GM12892 (cell line): ENCODE measurements at regions not wholly inside any gene's neighbourhood (a gene's known extent, or its start where the extent isn't known, plus 50 kb on each side); places are given as distances from the start of the nearest gene placed in this dataset.

Source experiments
- POLR2AphosphoS5 ChIP-seq: IDR thresholded peaks from 2 replicates; pipeline ENCODE4 v1.6.1; 2011; ENCODE audit warnings: low read depth, low read length, control low read depth
- TAF1 ChIP-seq: IDR thresholded peaks from 2 replicates; pipeline ENCODE4 v1.6.1; 2011; ENCODE audit warnings: low read depth, mild to moderate bottlenecking, control low read depth, low read length, borderline replicate concordance

- TF ChIP-seq POLR2AphosphoS5 (no peak), TAF1 (no peak)
Observed at GRCh38 chr16:85328676-85329058, 216.4 kb upstream of the CIBAR2 start.
